ENCODE measurements at regions not wholly inside any gene's neighbourhood (a gene's known extent, or its start where the extent isn't known, plus 50 kb on each side); places are given as distances from the start of the nearest gene placed in this dataset.

- TF ChIP-seq CTCF (IDR thresholded peaks at IDR 0.05) (no peak), EZH2 (IDR thresholded peaks at IDR 0.05; ENCODE audit: borderline replicate concordance, insufficient read depth, low read depth, low read length, poor library complexity, severe bottlenecking) (no peak)
Measured at GRCh38 chr14:89469210-89470198, 52.5 kb upstream of the FOXN3 start.

Measured in B cell (primary cell).